Central memory CD4-positive, alpha-beta T cell (primary cell): ENCODE measurements at regions not wholly inside any gene's neighbourhood (a gene's known extent, or its start where the extent isn't known, plus 50 kb on each side); places are given as distances from the start of the nearest gene placed in this dataset.
"Not testable (repeated sequence)": the region's sequence is repeated elsewhere in the genome, so short reads cannot be mapped to it uniquely, and the experiment has no call there.

Experiments
- DNase-seq: peaks from one replicate; pipeline ENCODE4 v3.0.0; 2022

- DNase-seq = no peak
These were observed 316.8 kb downstream of the HS3ST1 start for GRCh38 chr4:11111876-11112275.

GRCh38 chr4:11111370-11111769, 317.3 kb downstream of the HS3ST1 start:
- no peak for DNase-seq

GRCh38 chr4:11106759-11107158, 321.9 kb downstream of the HS3ST1 start:
- DNase-seq = no peak

GRCh38 chr4:11106190-11106589, 322.5 kb downstream of the HS3ST1 start:
- DNase-seq = no peak

GRCh38 chr4:11105715-11106114, 323.0 kb downstream of the HS3ST1 start:
- DNase-seq = no peak

GRCh38 chr4:11098461-11098860, 330.2 kb downstream of the HS3ST1 start:
- DNase-seq = no peak

GRCh38 chr4:11097725-11098124, 331.0 kb downstream of the HS3ST1 start:
- no peak for DNase-seq

- DNase-seq = no peak
These were observed 347.7 kb downstream of the HS3ST1 start for GRCh38 chr4:11081006-11081405.

- no peak for DNase-seq
These were observed 349.5 kb downstream of the HS3ST1 start for GRCh38 chr4:11079171-11079570.

GRCh38 chr4:11074581-11075241, 354.0 kb downstream of the HS3ST1 start:
- DNase-seq = no peak

GRCh38 chr4:11073621-11074051, 355.1 kb downstream of the HS3ST1 start:
- no peak for DNase-seq

GRCh38 chr4:11072999-11073398, 355.7 kb downstream of the HS3ST1 start:
- no peak for DNase-seq

GRCh38 chr4:11072463-11072862, 356.2 kb downstream of the HS3ST1 start:
- DNase-seq = no peak

GRCh38 chr4:11070813-11071212, 357.9 kb downstream of the HS3ST1 start:
- no peak for DNase-seq

- DNase-seq = no peak
These were observed 359.0 kb downstream of the HS3ST1 start for GRCh38 chr4:11069581-11070211.

GRCh38 chr4:11069083-11069482, 359.6 kb downstream of the HS3ST1 start:
- DNase-seq = no peak

GRCh38 chr4:11066584-11066983, 362.1 kb downstream of the HS3ST1 start:
- not testable (repeated sequence) for DNase-seq

GRCh38 chr4:11060637-11061036, 368.1 kb downstream of the HS3ST1 start:
- not testable (repeated sequence) for DNase-seq

- DNase-seq = not testable (repeated sequence)
These were observed 370.4 kb upstream of the CLNK start for GRCh38 chr4:11054937-11055336.

- DNase-seq = no peak
These were observed 369.1 kb upstream of the CLNK start for GRCh38 chr4:11053601-11054220.

- no peak for DNase-seq
These were observed 366.6 kb upstream of the CLNK start for GRCh38 chr4:11051181-11051580.

GRCh38 chr4:11050766-11051165, 366.2 kb upstream of the CLNK start:
- DNase-seq = no peak

GRCh38 chr4:11049001-11049400, 364.4 kb upstream of the CLNK start:
- DNase-seq = no peak

- no peak for DNase-seq
These were observed 358.2 kb upstream of the CLNK start for GRCh38 chr4:11042760-11043159.
